Stimulated activated effector memory CD8-positive, alpha-beta T cell treated with anti-CD3 and anti-CD28 coated beads, Interleukin-12 subunit alpha, Interleukin-12 subunit beta, amount 100 ng/mL, for 72 hours (primary cell): ENCODE measurements at regions not wholly inside any gene's neighbourhood (a gene's known extent, or its start where the extent isn't known, plus 50 kb on each side); places are given as distances from the start of the nearest gene placed in this dataset.
"Not testable (repeated sequence)": the region's sequence is repeated elsewhere in the genome, so short reads cannot be mapped to it uniquely, and the experiment has no call there.

ENCODE experiments used
- ATAC-seq: fragments of 150-1000 bp; cut with Tn5 transposase; 2 replicates; pipeline ENCODE4 v1.10.0; 2021
- DNase-seq, 2 donors: peaks; one replicate each; pipeline ENCODE4 v3.0.0; 2021 to 2022; ENCODE audit warnings: low spot score in 2 of 2
- H3K27ac Mint-ChIP-seq: one replicate; pipeline ENCODE4 v1.8.0; 2022; ENCODE audit warnings: mild to moderate bottlenecking, mixed read lengths
- H3K36me3 Mint-ChIP-seq: one replicate; pipeline ENCODE4 v1.8.0; 2022; ENCODE audit warnings: mild to moderate bottlenecking, mixed read lengths
- H3K4me1 Mint-ChIP-seq: one replicate; pipeline ENCODE4 v1.8.0; 2022; ENCODE audit warnings: mixed read lengths
- H3K4me3 Mint-ChIP-seq: one replicate; pipeline ENCODE4 v1.8.0; 2022; ENCODE audit warnings: mild to moderate bottlenecking, mixed read lengths
- H3K9me3 Mint-ChIP-seq: one replicate; pipeline ENCODE4 v1.8.0; 2022; ENCODE audit warnings: mixed read lengths

DNA sequence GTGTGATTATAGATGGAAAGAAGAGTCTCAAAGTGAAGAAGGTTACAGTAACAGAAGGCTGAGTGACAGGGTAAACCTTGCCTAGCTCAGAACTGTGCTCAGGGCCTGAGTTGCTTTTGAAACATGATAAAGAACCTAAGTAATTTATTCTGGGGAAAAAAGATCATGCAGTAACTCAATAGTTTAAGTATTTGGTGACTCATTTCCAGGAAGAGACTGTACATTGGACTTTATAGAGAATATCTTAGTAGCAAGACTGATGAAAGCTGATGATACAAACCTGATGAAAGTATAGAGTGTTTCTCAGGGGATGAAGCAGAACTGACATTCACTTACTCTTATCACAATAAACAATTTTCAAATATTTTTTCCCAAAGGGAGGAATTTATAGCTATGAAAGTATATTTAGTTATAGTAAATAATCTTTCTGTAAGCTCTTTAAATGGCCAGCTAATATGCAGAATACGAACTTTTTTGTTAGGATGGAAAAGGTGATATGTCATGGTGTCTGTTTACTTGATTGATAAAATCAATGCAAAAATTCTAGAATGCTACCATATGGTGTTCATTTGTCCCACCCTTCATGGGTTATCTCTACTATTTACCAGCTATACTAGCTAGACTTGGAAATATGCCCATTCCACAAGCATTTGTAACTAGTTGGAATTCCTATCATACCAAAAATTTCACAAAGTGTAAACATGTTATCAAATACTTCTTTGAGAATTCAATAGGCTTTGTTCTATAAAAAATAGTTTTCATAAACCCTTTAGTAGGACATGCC is 1265.5 kb upstream of the ACVR2A start:
- Mint-ChIP-seq H3K4me3 (no peak overlapping the region), H3K4me1 (no peaks in the 10 kb centered on the region), H3K27ac (no peak overlapping the region), H3K36me3 (no peaks in the 10 kb centered on the region), H3K9me3 (no peaks in the 10 kb centered on the region)
- no peak for DNase-seq
- no peak for ATAC-seq

DNA sequence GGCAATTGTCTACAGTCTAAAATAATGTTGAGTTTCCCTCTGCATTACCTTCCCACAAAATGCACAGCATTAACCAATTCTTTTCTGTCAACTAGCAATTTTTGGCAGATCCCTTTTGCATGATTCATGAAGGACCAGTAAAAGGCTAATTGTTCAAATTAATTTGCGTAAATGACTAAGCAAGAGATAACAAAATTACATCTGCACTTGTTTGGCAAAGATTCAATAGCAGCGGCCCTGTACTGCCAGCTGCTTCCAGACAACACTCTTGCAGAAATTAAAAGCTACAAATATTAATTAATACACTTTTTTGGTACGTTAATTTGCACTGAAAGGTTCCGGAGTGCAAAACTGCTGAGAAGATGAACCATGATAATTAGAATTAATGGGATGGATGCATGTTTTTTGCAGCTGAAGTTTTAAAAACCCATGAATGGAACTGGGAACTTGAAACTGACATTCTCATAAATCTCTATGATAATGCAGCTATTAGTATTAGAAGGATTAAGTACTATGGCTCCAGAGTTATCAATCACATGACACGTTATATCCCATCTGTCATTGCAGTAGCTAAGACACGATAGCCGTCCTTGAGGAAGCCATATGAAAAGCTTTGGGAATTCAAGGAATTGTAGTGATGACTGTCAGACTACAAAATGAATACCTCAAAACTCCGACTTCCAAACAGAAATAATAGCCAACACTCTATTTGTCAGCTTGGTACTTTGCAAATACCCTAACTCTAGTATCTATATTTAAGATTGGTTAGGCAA is 1268.3 kb upstream of the ACVR2A start:
- no peak overlapping the region for H3K27ac Mint-ChIP-seq
- no peaks in the 10 kb centered on the region for H3K4me1 Mint-ChIP-seq
- no peak overlapping the region for H3K4me3 Mint-ChIP-seq

DNA sequence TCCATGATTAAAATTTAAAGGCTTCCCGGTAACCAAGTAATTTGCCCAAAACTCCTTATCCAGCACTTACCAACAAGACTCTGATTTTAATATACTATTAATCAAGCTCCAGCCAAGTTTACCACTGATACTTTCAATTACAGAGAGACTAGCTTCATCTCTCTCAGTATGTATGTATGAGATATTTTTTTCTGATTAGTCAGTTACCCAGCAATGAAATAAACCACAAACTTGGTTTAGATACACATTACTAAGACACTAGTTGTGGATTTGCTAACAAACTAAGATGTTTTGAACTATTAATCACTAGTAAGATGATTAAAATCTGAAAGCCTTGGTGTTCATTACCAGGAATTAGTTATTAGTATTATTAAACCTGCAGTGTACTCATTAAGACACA is 1272.2 kb upstream of the ACVR2A start:
- Mint-ChIP-seq H3K27ac (no peak overlapping the region), H3K4me1 (no peaks in the 10 kb centered on the region), H3K4me3 (no peak overlapping the region), H3K9me3 (peaks cover 4% of the 10 kb centered on the region), H3K36me3 (no peaks in the 10 kb centered on the region)
- ATAC-seq = no peak
- DNase-seq = no peak

More for the DNA sequence above, 1268.3 kb upstream of the ACVR2A start:
- DNase-seq (no peak), ATAC-seq (no peak)
- no peaks in the 10 kb centered on the region for H3K36me3 Mint-ChIP-seq
- no peaks in the 10 kb centered on the region for H3K9me3 Mint-ChIP-seq

DNA sequence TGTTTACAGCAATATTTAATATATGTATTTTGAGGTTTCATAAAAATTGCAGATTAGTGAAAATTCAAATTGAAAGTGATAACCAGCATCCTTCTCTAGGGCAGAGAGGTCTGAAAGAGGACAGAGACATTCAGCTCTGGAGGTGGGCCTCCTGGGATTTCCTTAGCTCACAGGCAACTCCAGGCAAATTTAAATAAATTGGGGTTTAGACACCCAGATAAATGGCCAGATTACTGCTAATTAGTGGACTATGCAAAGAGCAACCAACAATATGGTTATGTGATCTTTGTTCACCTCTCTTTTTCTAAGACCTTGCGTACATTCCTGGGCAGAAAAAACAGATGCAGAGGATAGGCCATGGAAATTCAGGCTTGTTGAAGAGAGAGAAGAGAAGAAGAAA is 1282.8 kb upstream of the ACVR2A start:
- Mint-ChIP-seq H3K27ac (no peak overlapping the region), H3K36me3 (no peaks in the 10 kb centered on the region), H3K4me1 (no peaks in the 10 kb centered on the region), H3K9me3 (peaks cover 6% of the 10 kb centered on the region), H3K4me3 (no peak overlapping the region)
- no peak for ATAC-seq
- DNase-seq = no peak

DNA sequence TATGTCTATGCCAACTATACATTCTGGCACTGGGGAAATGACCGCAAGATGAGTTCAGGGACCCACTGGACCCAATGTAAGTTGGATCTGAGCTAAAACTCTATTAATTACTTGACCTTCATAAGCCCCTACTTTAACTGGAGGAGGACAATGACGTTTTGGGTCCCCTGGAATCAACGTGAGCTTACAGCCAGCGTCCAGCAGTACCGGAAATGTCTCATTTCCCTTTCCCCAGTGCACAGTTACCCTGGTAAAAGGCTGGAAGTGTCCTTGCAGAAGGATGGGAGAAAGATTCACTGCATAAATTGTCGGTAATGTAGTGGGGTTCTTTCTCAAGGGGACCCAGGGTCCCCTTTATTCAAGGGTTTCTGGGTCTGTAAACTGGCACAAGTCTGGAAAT is 1297.6 kb upstream of the ACVR2A start:
- Mint-ChIP-seq H3K27ac (no peak overlapping the region), H3K9me3 (peaks cover 3% of the 10 kb centered on the region), H3K36me3 (no peaks in the 10 kb centered on the region), H3K4me3 (no peak overlapping the region), H3K4me1 (no peaks in the 10 kb centered on the region)
- DNase-seq (no peak), ATAC-seq (no peak)

DNA sequence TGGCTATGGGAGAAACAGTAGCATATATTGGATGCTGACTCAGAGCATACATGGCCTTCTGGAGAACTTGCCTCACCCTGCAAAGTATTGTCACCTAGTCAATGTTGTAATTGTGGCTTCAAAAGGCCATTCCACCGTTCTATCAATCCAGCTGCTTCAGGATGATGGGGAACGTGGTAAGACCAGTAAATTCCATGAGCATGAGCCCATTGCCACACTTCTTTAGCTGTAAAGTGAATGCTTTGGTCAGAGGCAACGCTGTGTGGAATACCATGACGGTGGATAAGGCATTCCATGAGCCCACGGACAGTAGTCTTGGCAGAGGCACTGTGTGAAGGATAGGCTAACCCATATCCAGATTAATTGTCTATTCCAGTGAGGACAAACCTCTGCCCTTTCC is 1300.1 kb upstream of the ACVR2A start:
- Mint-ChIP-seq H3K4me3 (no peak overlapping the region), H3K27ac (no peak overlapping the region), H3K4me1 (no peaks in the 10 kb centered on the region), H3K36me3 (no peaks in the 10 kb centered on the region), H3K9me3 (peaks cover 3% of the 10 kb centered on the region)
- ATAC-seq = no peak
- DNase-seq = no peak

DNA sequence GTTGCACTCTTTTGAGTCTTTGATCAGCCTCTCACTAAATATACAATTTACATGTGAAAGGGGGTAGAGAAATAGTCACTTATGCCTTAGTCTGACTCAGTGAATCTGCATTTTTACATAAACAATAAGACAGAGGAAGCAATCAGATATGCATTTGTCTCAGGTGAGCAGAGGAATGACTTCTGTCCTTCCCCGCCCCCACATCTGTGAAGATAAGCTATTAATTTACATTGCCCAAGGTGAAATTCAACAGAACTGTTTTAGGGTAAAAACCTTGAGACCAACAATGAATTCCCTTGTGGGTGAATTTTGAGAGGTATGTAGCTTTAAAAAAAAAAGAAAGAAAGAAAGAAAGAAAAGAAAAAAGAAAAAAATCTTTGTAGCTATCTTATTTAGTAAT is 1302.9 kb upstream of the ACVR2A start:
- Mint-ChIP-seq H3K4me1 (no peaks in the 10 kb centered on the region), H3K27ac (no peak overlapping the region), H3K4me3 (no peak overlapping the region), H3K9me3 (peaks cover 13% of the 10 kb centered on the region), H3K36me3 (no peaks in the 10 kb centered on the region)
- ATAC-seq (no peak), DNase-seq (no peak)

DNA sequence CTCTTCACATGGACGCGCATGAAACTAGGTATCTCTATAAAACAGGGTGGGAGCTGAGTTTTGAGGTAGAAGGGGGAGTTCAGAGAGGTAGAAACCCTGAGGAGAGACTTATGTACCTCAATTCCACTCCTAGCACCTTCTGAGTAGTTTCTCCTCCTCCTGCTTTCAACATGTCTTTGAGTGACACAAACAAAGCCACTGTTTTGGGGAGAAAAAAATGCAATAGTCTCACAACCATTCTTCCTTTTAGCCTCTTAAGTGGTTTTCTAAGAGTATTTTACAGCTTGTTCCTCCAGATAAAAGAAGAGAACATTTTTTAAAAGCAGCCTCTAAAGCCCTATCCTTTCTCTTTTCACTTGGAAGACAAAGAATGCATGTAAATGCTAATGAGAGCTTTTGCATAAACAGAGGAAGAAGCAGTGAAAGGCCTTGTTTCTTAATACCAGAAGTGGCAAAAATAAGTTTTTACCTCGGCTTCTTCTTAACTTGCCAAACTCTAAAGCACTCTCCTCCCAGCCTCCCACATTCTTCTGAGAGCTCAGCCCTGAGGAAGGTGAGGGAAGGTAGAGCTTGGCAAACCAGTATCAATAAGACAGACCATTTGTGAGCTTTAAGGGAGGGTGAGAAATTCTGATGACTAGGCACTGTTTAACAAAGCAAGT is 1304.4 kb upstream of the ACVR2A start:
- H3K27ac Mint-ChIP-seq = no peak overlapping the region
- no peaks in the 10 kb centered on the region for H3K36me3 Mint-ChIP-seq
- no peak overlapping the region for H3K4me3 Mint-ChIP-seq
- H3K4me1 Mint-ChIP-seq = no peaks in the 10 kb centered on the region
- no peak for ATAC-seq
- H3K9me3 Mint-ChIP-seq = peaks cover 15% of the 10 kb centered on the region
- DNase-seq = no peak

DNA sequence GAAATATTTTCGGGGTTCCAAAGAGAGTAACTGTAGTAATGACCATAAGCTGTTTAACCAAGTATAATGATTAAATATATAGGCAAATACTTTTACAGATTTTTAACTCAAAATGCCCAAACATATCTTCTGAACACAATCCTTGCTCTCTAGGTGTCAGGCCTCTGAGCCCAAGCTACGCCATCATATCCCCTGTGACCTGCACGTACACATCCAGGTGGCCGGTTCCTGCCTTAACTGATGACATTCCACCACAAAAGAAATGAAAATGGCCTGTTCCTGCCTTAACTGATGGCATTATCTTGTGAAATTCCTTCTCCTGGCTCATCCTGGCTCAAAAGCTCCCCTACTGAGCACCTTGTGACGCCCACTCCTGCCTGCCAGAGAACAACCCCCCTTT is 1305.1 kb upstream of the ACVR2A start:
- H3K27ac Mint-ChIP-seq, DNase-seq, H3K4me3 Mint-ChIP-seq, H3K4me1 Mint-ChIP-seq, ATAC-seq, H3K36me3 Mint-ChIP-seq: not testable (repeated sequence)
- peaks cover 14% of the 10 kb centered on the region for H3K9me3 Mint-ChIP-seq

DNA sequence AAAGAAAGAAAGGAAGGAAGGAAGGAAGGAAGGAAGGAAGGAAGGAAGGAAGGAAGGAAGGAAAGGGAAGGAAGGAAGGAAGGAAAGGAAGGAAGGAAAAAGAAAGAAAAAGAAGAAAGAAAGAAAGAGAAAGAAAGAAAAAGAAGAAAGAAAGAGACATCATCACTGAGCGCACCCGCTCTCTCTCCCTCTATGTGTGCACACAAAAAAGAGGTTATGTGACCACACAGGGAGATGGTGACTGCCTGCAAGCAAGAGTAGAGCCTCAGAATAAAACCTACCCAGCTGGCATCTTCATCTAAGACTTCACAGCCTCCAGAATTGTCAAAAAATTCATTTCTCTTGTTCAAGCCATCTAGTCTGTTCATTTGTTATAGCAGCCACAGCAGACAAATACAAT is 1307.4 kb upstream of the ACVR2A start:
- Mint-ChIP-seq H3K4me3 (no peak overlapping the region), H3K27ac (no peak overlapping the region), H3K36me3 (no peaks in the 10 kb centered on the region), H3K9me3 (peaks cover 14% of the 10 kb centered on the region), H3K4me1 (no peaks in the 10 kb centered on the region)
- DNase-seq = no peak
- no peak for ATAC-seq

DNA sequence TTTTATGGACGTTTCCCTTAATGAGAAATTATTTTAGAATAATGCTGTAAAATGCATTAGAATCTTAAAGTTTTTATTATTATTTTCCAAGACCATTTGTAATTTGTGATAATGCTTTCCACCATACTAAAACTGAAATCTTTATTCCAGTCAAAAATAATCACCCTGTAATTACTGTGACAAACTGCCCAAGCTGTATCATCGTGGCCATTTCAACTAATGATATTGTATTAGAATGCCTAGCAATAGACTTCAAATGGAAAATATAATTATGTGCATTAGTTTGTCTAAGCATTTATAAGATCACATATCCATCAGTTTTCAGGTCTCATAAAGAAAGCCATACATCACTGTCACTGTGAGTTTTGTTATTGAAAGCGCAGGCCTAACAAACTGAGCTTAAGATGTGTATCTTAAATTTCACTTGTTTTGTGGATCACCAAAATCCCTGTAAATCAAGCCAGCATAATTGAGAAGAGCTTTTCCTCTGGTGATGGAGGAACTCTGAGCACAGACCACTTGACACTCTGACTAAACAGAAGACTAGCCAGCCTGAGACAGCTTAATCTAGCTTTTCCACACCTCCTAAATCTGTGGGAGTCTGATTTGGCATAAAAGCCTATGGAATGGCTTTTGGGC is 1312.2 kb upstream of the ACVR2A start:
- ATAC-seq = no peak
- Mint-ChIP-seq H3K27ac (no peak overlapping the region), H3K4me3 (no peak overlapping the region), H3K4me1 (no peaks in the 10 kb centered on the region), H3K9me3 (peaks cover 6% of the 10 kb centered on the region), H3K36me3 (no peaks in the 10 kb centered on the region)
- no peak for DNase-seq

DNA sequence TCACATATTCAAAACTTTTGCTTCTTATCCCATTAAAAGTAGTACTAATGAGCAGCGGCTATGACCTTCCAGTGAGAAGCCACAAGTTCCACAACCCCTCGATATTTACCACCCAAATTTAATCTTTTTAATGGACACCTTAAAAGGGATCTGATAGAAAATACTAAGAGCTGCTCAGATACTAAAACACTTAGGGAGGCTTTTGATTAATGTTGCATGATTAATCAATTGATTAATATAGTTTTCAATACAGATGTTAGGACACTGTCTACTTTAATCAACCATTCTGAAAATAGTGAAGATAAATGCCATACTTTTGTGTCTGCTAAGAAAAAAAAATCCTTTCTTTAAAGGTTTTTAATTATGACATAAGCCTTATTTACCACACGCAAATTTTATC is 1312.8 kb upstream of the ACVR2A start:
- ATAC-seq = no peak
- H3K4me3 Mint-ChIP-seq = no peak overlapping the region
- no peak overlapping the region for H3K27ac Mint-ChIP-seq
- no peaks in the 10 kb centered on the region for H3K4me1 Mint-ChIP-seq
- DNase-seq = no peak
- H3K36me3 Mint-ChIP-seq = no peaks in the 10 kb centered on the region
- peaks cover 5% of the 10 kb centered on the region for H3K9me3 Mint-ChIP-seq

DNA sequence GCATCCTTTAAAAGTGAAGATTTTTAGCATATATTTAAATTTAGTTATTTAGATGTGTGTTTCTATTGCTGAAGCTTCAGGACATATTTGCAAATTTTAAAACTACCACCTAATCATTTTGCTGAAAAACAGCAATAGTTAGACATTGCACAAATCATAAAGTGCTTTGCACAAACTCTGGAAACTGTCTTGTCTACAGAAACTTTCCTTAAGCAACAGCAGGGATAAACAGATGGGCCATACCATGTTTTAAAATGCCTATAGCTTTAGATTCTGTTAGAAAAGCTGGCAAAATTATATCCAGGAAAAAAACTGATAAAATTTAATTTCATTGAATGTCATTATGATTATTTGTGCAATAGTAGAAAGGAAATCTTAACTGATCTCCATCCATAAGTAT is 1313.9 kb upstream of the ACVR2A start:
- Mint-ChIP-seq H3K4me1 (no peaks in the 10 kb centered on the region), H3K9me3 (no peaks in the 10 kb centered on the region), H3K36me3 (no peaks in the 10 kb centered on the region), H3K27ac (no peak overlapping the region), H3K4me3 (no peak overlapping the region)
- DNase-seq (no peak), ATAC-seq (no peak)

DNA sequence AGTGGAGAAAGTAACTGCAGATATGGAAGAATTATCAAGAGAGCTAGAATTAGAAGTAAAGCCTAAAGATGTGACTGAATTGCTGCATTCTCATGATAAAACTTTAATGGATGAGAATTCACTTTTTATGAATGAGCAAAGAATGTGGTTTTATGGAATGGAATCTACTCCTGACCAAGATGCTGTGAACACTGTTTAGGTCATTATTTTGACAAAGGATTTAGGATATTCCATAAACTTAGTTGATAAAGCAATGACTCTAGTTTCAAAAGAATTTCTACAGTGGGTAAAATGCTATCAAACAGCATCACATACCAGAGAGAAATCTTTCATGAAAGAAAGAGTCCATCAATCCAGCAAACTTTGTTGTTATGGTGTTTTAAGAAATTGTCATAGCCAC is 1317.7 kb upstream of the ACVR2A start:
- H3K4me3 Mint-ChIP-seq = no peak overlapping the region
- DNase-seq (no peak), ATAC-seq (no peak)
- no peak overlapping the region for H3K27ac Mint-ChIP-seq
- no peaks in the 10 kb centered on the region for H3K4me1 Mint-ChIP-seq
- H3K9me3 Mint-ChIP-seq = no peaks in the 10 kb centered on the region
- no peaks in the 10 kb centered on the region for H3K36me3 Mint-ChIP-seq

DNA sequence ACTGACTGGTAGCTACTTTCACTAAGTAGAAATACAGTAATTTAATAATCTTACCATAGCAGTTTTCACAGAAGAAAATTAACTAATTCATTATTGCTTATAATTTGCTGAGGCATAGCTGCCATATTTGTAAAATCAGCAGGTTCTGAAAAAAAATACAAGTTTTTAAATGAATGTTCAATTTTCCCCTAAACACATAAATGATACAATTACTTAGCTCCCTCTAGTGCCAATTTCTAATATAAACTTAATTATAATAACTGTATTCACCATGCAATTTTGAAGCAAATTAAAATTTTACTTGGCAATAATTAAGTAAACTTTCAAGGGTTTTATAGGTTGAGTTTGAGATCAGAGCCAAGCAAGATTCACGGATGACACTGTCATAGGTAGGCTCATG is 1321.6 kb upstream of the ACVR2A start:
- H3K36me3 Mint-ChIP-seq = no peaks in the 10 kb centered on the region
- no peak overlapping the region for H3K4me3 Mint-ChIP-seq
- ATAC-seq (no peak), DNase-seq (no peak)
- H3K9me3 Mint-ChIP-seq = no peaks in the 10 kb centered on the region
- no peaks in the 10 kb centered on the region for H3K4me1 Mint-ChIP-seq
- no peak overlapping the region for H3K27ac Mint-ChIP-seq
